ENCODE measurements at regions not wholly inside any gene's neighbourhood (a gene's known extent, or its start where the extent isn't known, plus 50 kb on each side); places are given as distances from the start of the nearest gene placed in this dataset.

DNA sequence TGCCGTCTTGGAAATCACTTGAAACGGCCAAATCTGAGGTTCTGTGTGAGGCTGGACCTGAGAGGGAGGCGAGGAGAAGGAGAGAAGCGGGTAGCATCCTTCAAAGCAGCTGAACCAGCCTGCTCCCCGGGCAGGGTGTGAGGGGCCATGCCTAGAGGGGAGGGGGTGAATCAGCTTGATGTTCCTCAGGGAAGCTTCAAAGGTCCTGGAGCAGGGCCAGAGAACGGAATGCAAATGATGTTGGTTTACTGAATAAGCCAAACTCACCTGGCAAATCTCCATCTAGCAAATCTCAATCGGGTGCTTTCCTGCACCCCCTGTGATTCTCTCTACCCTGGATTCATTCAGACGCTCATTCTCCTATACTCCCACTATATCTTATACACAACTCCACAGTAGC is 226.9 kb downstream of the WDR11 start:
- Histone ChIP-seq H3K4me3 (replicated peaks in 1 of 2; ENCODE audit: low read depth in 1 of 2, low read length in 2 of 2) (no peak overlapping the region), H3K27me3 (ENCODE audit: insufficient read depth, low read length) (peaks cover 33% of the 10 kb centered on the region), H2AFZ (ENCODE audit: low read depth, low read length, poor library complexity, severe bottlenecking) (no peak overlapping the region), H3K79me2 (ENCODE audit: insufficient read depth, low read length) (no peaks in the 10 kb centered on the region), H3K9me2 (ENCODE audit: insufficient read depth) (no peaks in the 10 kb centered on the region), H3K9me3 (ENCODE audit: control insufficient read depth in 1 of 2, insufficient read depth in 1 of 2, low read depth in 1 of 2, low read length in 2 of 2) (no peaks in the 10 kb centered on the region), H3K4me1 (ENCODE audit: control insufficient read depth in 1 of 2, insufficient read depth in 2 of 2, low read length in 2 of 2) (peaks cover 0 to 11% of the 10 kb centered on the region in 2 experiments; a peak in 2 of 4 replicates), H3K27ac (ENCODE audit: low read depth, low read length) (no peak overlapping the region), H3K36me3 (ENCODE audit: control insufficient read depth in 1 of 2, insufficient read depth in 2 of 2, low read length in 2 of 2) (no peaks in the 10 kb centered on the region), H4K20me1 (ENCODE audit: insufficient read depth) (no peaks in the 10 kb centered on the region), H3K9ac (ENCODE audit: low read length) (no peak overlapping the region), H3K4me2 (ENCODE audit: low read length) (no peak overlapping the region)
- intact Hi-C loops (cut with micrococcal nuclease): no loop called here
- DNase-seq (ENCODE audit: low read depth, low spot score): no peak
- POLR2A ChIA-PET: no interaction called here
- RAD21 ChIA-PET (ENCODE audit: low non-redundant PET in 1 of 2, low total read pairs in 2 of 2, uncharacterized antibody in 2 of 2, unreplicated experiment in 2 of 2): no interaction called here
- TF ChIP-seq, protein P1, sequence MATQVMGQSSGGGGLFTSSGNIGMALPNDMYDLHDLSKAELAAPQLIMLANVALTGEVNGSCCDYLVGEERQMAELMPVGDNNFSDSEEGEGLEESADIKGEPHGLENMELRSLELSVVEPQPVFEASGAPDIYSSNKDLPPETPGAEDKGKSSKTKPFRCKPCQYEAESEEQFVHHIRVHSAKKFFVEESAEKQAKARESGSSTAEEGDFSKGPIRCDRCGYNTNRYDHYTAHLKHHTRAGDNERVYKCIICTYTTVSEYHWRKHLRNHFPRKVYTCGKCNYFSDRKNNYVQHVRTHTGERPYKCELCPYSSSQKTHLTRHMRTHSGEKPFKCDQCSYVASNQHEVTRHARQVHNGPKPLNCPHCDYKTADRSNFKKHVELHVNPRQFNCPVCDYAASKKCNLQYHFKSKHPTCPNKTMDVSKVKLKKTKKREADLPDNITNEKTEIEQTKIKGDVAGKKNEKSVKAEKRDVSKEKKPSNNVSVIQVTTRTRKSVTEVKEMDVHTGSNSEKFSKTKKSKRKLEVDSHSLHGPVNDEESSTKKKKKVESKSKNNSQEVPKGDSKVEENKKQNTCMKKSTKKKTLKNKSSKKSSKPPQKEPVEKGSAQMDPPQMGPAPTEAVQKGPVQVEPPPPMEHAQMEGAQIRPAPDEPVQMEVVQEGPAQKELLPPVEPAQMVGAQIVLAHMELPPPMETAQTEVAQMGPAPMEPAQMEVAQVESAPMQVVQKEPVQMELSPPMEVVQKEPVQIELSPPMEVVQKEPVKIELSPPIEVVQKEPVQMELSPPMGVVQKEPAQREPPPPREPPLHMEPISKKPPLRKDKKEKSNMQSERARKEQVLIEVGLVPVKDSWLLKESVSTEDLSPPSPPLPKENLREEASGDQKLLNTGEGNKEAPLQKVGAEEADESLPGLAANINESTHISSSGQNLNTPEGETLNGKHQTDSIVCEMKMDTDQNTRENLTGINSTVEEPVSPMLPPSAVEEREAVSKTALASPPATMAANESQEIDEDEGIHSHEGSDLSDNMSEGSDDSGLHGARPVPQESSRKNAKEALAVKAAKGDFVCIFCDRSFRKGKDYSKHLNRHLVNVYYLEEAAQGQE (IDR thresholded peaks at IDR 0.05; ENCODE audit: low read depth): no peak
- TF ChIP-seq POLR2A (IDR thresholded peaks at IDR 0.05; ENCODE audit: borderline replicate concordance, extremely low read depth, insufficient read depth, insufficient read length) (no peak), FOSL1 (IDR thresholded peaks at IDR 0.05; ENCODE audit: low read depth) (no peak), CEBPB (IDR thresholded peaks at IDR 0.05; ENCODE audit: low read depth) (no peak)
- no peak for ATAC-seq
- BruUV-seq (replicated peaks): no TSS peak
- CTCF ChIA-PET: no interaction called here

DNA sequence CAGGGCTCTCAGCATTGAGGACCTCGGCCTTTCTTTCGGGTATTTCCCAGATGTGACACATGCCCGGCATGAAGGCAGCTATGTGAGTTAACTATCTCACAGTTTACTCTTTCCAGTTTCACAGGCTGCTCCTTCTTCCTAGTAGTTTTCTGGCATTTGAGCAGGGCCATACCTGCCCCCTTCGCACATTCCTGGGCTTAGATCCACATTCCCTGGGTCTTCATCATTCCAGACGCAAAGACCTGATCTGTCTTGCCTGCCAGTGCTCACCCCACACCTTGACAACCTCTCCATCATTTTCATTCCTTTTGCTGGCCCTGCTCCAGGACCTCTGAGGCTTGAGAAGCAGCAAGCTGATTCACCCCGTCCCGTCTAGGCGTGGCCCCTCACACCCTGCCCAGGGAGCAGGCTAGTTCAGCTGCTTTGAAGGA is 227.5 kb downstream of the WDR11 start:
- peak overlapping the region; percentile 5; the same call in 1 of the 2 replicates for H3K4me2 ChIP-seq (ENCODE audit: low read length)
- peaks cover 0 to 11% of the 10 kb centered on the region in 2 experiments; a peak in 2 of 4 replicates for H3K4me1 ChIP-seq (ENCODE audit: control insufficient read depth in 1 of 2, insufficient read depth in 2 of 2, low read length in 2 of 2)
- no peak overlapping the region for H3K27ac ChIP-seq (ENCODE audit: low read depth, low read length)
- RAD21 ChIA-PET (ENCODE audit: low non-redundant PET in 1 of 2, low total read pairs in 2 of 2, uncharacterized antibody in 2 of 2, unreplicated experiment in 2 of 2): no interaction called here
- H3K27me3 ChIP-seq (ENCODE audit: insufficient read depth, low read length): peaks cover 33% of the 10 kb centered on the region
- no peak overlapping the region for H3K4me3 ChIP-seq (replicated peaks in 1 of 2; ENCODE audit: low read depth in 1 of 2, low read length in 2 of 2)
- ATAC-seq: peak; percentile 59
- POLR2A ChIA-PET: no interaction called here
- no peak overlapping the region for H2AFZ ChIP-seq (ENCODE audit: low read depth, low read length, poor library complexity, severe bottlenecking)
- no peaks in the 10 kb centered on the region for H3K79me2 ChIP-seq (ENCODE audit: insufficient read depth, low read length)
- BruUV-seq (replicated peaks): no TSS peak
- TF ChIP-seq SP1 (IDR thresholded peaks at IDR 0.05; ENCODE audit: low read depth) (no peak), SIN3A (IDR thresholded peaks at IDR 0.05; ENCODE audit: low read depth) (no peak), EZH2phosphoT487 (IDR thresholded peaks at IDR 0.05; ENCODE audit: borderline replicate concordance) (no peak), TCF7L2 (IDR thresholded peaks at IDR 0.05; ENCODE audit: borderline replicate concordance, extremely low read depth, insufficient read depth, insufficient read length) (no peak), CEBPB (IDR thresholded peaks at IDR 0.05; ENCODE audit: low read depth) (no peak), JUND (IDR thresholded peaks at IDR 0.05) (no peak), YY1 (IDR thresholded peaks at IDR 0.05; ENCODE audit: extremely low read depth, insufficient replicate concordance, low read depth, low read length) (no peak), SRF (IDR thresholded peaks at IDR 0.05; ENCODE audit: low read depth) (no peak)
- TF ChIP-seq, protein P2, sequence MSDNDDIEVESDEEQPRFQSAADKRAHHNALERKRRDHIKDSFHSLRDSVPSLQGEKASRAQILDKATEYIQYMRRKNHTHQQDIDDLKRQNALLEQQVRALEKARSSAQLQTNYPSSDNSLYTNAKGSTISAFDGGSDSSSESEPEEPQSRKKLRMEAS (IDR thresholded peaks at IDR 0.05): no peak
- intact Hi-C loops (cut with micrococcal nuclease): no loop called here
- no peaks in the 10 kb centered on the region for H3K36me3 ChIP-seq (ENCODE audit: control insufficient read depth in 1 of 2, insufficient read depth in 2 of 2, low read length in 2 of 2)
- CTCF ChIA-PET: no interaction called here
- H3K9ac ChIP-seq (ENCODE audit: low read length): no peak overlapping the region
- no peaks in the 10 kb centered on the region for H3K9me2 ChIP-seq (ENCODE audit: insufficient read depth)
- no peaks in the 10 kb centered on the region for H4K20me1 ChIP-seq (ENCODE audit: insufficient read depth)
- DNase-seq (ENCODE audit: low read depth, low spot score): no peak
- no peaks in the 10 kb centered on the region for H3K9me3 ChIP-seq (ENCODE audit: control insufficient read depth in 1 of 2, insufficient read depth in 1 of 2, low read depth in 1 of 2, low read length in 2 of 2)
